Uterus (tissue), 2 donors: ENCODE measurements at regions not wholly inside any gene's neighbourhood (a gene's known extent, or its start where the extent isn't known, plus 50 kb on each side); places are given as distances from the start of the nearest gene placed in this dataset.

Source experiments
- POLR2A ChIP-seq, 2 donors: fragments of 450-650 bp; IDR thresholded peaks; one replicate each; pipeline ENCODE4 v1.6.1; 2016; ENCODE audit warnings: antibody characterized with exemption in 2 of 2, mild to moderate bottlenecking in 1 of 2, moderate library complexity in 1 of 2
- TF ChIP-seq, protein P1 (sequence below), 4 experiments: fragments of 200-600 bp in 2 of 4; fragments of 450-650 bp in 2 of 4; sonication (generic) in 2 of 4; IDR thresholded peaks; one replicate each; pipeline ENCODE4 v1.5.1; 2016 to 2019; ENCODE audit warnings: antibody characterized with exemption in 4 of 4, mild to moderate bottlenecking in 2 of 4, moderate library complexity in 1 of 4

DNA sequence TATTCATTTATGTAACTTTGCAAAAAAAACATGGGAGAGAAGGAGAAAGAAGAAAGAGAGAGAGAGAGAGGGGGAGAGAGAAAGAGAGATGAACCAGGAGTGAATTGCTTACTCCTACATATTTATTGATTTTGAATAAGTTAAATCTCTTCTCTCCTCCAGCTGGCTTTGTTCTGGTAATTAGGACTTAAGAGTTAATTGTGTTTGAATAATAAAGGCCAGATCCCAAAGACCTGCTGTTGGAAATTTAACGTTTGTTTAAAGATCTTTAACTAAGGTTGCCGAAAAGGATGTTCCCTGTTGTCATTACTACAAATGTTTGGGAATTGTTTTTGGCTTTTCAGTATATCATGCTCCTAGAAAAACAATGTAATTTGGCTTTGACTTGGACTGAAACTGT, 473.0 kb downstream of the TUSC1 start:
- TF ChIP-seq, protein P1, sequence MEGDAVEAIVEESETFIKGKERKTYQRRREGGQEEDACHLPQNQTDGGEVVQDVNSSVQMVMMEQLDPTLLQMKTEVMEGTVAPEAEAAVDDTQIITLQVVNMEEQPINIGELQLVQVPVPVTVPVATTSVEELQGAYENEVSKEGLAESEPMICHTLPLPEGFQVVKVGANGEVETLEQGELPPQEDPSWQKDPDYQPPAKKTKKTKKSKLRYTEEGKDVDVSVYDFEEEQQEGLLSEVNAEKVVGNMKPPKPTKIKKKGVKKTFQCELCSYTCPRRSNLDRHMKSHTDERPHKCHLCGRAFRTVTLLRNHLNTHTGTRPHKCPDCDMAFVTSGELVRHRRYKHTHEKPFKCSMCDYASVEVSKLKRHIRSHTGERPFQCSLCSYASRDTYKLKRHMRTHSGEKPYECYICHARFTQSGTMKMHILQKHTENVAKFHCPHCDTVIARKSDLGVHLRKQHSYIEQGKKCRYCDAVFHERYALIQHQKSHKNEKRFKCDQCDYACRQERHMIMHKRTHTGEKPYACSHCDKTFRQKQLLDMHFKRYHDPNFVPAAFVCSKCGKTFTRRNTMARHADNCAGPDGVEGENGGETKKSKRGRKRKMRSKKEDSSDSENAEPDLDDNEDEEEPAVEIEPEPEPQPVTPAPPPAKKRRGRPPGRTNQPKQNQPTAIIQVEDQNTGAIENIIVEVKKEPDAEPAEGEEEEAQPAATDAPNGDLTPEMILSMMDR (IDR thresholded peaks at IDR 0.05): no peak
- TF ChIP-seq POLR2A (IDR thresholded peaks at IDR 0.05): no peak
